Gastroesophageal sphincter (tissue), 4 donors: ENCODE measurements at regions not wholly inside any gene's neighbourhood (a gene's known extent, or its start where the extent isn't known, plus 50 kb on each side); places are given as distances from the start of the nearest gene placed in this dataset.

Experiments used
- ATAC-seq: fragments of 150-250 bp; one replicate; pipeline ENCODE4 v1.9.1; 2016; ENCODE audit warnings: mild to moderate bottlenecking, moderate library complexity
- H3K27ac ChIP-seq, 4 donors: fragments of 200-600 bp; sonication (generic) in 3 of 4; 1 replicate in 3 of 4; 2 replicates in 1 of 4; pipeline ENCODE4 v1.5.1; 2016 to 2019
- H3K27me3 ChIP-seq: fragments of 200-600 bp; sonication (generic); one replicate; pipeline ENCODE4 v1.5.1; 2019
- H3K36me3 ChIP-seq, 2 donors: fragments of 200-600 bp; sonication (generic); one replicate each; pipeline ENCODE4 v1.5.1; 2019; ENCODE audit warnings: control low read depth in 1 of 2
- H3K4me1 ChIP-seq, 3 donors: fragments of 200-600 bp; sonication (generic); 1 replicate in 2 of 3; 2 replicates in 1 of 3; pipeline ENCODE4 v1.5.1; 2016 to 2019; ENCODE audit warnings: control low read depth in 2 of 3
- H3K4me3 ChIP-seq, 2 donors: fragments of 200-600 bp; sonication (generic); one replicate each; pipeline ENCODE4 v1.5.1; 2019; ENCODE audit warnings: mild to moderate bottlenecking in 1 of 2, moderate library complexity in 1 of 2
- H3K9me3 ChIP-seq, 3 donors: fragments of 200-600 bp; sonication (generic); one replicate each; pipeline ENCODE4 v1.5.1; 2017 to 2019; ENCODE audit warnings: control low read depth in 2 of 3
- EP300 ChIP-seq: sonication (generic); formaldehyde crosslinking; IDR thresholded peaks from one replicate; pipeline ENCODE4 v1.6.1; 2017; ENCODE audit warnings: antibody characterized with exemption, mild to moderate bottlenecking
- POLR2A ChIP-seq, 2 donors: fragments of 450-650 bp; IDR thresholded peaks; one replicate each; pipeline ENCODE4 v1.6.1; 2017; ENCODE audit warnings: antibody characterized with exemption in 2 of 2, mild to moderate bottlenecking in 2 of 2, moderate library complexity in 1 of 2
- POLR2AphosphoS5 ChIP-seq: sonication (generic); formaldehyde crosslinking; IDR thresholded peaks from one replicate; pipeline ENCODE4 v1.6.1; 2017; ENCODE audit warnings: antibody characterized with exemption
- WGBS, 2 donors: methylation state at CpG; one replicate each; pipeline ENCODE4 v1.1.5; 2018; ENCODE audit warnings: low coverage in 1 of 2; 5-methylcytosine and 5-hydroxymethylcytosine counted together
- TF ChIP-seq, protein P1 (sequence below), 4 experiments: fragments of 200-600 bp in 2 of 4; fragments of 450-650 bp in 2 of 4; sonication (generic) in 1 of 4; IDR thresholded peaks; one replicate each; pipeline ENCODE4 v1.5.1; 2017 to 2019; ENCODE audit warnings: antibody characterized with exemption in 4 of 4, mild to moderate bottlenecking in 2 of 4, moderate library complexity in 2 of 4

DNA sequence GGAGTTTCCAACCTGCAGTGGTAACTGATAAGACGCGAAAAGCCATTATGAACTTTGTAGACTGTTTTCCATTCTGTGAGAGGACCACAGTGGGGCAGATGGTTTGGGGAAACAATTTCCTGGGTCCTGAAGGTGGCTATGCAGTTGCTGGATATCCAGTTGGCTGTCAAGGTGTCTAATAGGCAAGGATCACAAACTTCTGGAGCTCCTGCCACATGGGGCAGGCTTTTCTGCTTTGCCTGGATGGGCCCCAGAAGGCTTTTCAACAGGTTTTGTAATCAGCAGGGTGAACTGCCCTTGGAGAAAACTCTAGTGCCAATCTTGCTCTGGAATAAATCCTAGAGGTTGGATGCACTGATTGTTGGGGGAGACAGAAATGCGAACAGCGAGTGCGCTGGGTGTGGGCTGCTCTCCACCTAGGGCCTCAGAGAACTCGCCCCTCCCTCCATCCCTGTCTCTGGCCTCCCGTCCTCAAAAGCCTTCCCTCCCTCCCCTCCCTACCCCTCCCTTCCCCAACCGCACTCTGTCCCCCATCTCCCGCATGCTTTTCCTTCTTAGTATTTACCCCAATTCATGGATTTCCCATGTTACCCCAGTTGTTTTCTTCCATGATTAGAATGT is 210.3 kb upstream of the USP24 start:
- ATAC-seq, result no peak
- TF ChIP-seq, protein P1, sequence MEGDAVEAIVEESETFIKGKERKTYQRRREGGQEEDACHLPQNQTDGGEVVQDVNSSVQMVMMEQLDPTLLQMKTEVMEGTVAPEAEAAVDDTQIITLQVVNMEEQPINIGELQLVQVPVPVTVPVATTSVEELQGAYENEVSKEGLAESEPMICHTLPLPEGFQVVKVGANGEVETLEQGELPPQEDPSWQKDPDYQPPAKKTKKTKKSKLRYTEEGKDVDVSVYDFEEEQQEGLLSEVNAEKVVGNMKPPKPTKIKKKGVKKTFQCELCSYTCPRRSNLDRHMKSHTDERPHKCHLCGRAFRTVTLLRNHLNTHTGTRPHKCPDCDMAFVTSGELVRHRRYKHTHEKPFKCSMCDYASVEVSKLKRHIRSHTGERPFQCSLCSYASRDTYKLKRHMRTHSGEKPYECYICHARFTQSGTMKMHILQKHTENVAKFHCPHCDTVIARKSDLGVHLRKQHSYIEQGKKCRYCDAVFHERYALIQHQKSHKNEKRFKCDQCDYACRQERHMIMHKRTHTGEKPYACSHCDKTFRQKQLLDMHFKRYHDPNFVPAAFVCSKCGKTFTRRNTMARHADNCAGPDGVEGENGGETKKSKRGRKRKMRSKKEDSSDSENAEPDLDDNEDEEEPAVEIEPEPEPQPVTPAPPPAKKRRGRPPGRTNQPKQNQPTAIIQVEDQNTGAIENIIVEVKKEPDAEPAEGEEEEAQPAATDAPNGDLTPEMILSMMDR (IDR thresholded peaks at IDR 0.05), result no peak
- TF ChIP-seq EP300 (no peak), POLR2AphosphoS5 (no peak), POLR2A (IDR thresholded peaks at IDR 0.05) (no peak)
- Histone ChIP-seq H3K36me3 (no peaks in the 10 kb centered on the region), H3K4me1 (peaks cover 0 to 39% (median 8%) of the 10 kb centered on the region in 3 donors), H3K27me3 (no peaks in the 10 kb centered on the region), H3K27ac (no peak overlapping the region), H3K9me3 (peaks cover 0 to 10% (median 0%) of the 10 kb centered on the region in 3 donors), H3K4me3 (no peak overlapping the region)
- WGBS, 2 donors, result 93 to 95% methylated on average over 3 to 6 of the region's 9 CpGs

DNA sequence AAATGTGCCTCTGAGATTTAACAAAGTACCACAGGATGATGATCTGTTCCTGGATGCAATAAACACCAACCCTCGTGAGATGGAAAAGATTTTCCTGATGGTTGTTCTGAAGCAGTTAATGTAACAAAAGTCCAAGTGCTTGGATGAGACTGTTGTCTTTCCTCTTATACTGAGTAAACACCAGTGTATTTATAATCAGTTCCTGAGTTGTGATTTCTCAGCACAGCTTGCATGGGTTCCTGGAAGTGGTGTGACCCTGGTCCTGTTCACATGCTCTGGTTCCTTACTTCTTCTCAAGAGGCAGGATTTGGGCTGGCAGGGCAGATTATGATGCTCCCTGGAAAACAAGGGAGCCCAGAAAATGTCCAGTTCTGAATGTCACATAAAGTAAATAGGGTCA is 208.2 kb upstream of the USP24 start:
- TF ChIP-seq, protein P1 (IDR thresholded peaks at IDR 0.05), result no peak
- TF ChIP-seq POLR2AphosphoS5, result no peak
- no peak for TF ChIP-seq POLR2A (IDR thresholded peaks at IDR 0.05)
- TF ChIP-seq EP300, result no peak
- no peak for ATAC-seq
- Histone ChIP-seq H3K4me1 (peaks cover 0 to 23% (median under 1%) of the 10 kb centered on the region in 3 donors), H3K36me3 (no peaks in the 10 kb centered on the region), H3K27ac (no peak overlapping the region), H3K9me3 (peaks cover 0 to 10% (median 0%) of the 10 kb centered on the region in 3 donors), H3K4me3 (no peak overlapping the region), H3K27me3 (no peaks in the 10 kb centered on the region)
- 64 to 80% methylated on average over 1 of the region's 1 CpG for WGBS, 2 donors

DNA sequence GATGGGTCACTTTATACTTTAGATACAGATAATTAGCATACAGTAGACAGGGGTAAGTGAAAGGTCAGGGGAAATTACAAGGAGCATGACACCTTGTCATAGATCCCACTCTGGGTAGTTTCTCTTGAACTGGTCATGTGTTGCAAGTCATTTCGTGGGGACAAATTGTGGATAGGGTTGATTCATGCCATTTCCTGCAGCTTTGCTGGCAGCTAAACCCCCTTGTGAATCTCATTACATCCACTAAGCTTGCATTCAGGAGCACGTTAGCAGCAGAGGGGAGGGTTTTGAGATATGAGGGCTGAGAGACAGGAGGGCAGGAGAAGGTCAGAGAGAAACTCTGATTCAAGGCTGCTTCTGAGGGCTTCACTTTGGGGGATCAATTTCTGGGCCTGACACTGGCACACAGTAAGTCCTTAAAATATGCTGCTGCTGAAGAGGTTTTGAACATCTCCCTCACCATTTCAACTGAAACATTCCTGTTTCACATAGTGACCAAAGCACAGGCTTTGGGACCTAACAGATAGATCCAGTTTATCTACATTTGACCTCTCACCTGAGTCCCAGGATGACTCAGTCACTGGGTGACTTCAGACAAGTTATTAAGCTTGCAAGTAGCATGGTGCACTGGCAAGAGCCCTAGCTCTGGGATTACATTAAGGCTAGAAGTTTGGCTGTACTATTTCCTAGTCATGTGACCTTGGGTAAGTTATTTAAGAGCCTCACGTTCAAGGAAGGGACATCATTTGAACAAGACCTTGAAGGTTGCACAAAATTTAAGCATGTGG is 206.0 kb upstream of the USP24 start:
- Histone ChIP-seq H3K4me1 (peaks cover 0 to 3% (median 0%) of the 10 kb centered on the region in 3 donors), H3K36me3 (no peaks in the 10 kb centered on the region), H3K4me3 (no peak overlapping the region), H3K9me3 (peaks cover 0 to 10% (median 0%) of the 10 kb centered on the region in 3 donors), H3K27me3 (no peaks in the 10 kb centered on the region), H3K27ac (no peak overlapping the region)
- ATAC-seq, result no peak
- TF ChIP-seq, protein P1 (IDR thresholded peaks at IDR 0.05), result no peak
- TF ChIP-seq POLR2A (IDR thresholded peaks at IDR 0.05), result no peak
- TF ChIP-seq EP300, result no peak
- no peak for TF ChIP-seq POLR2AphosphoS5
- 63 to 70% methylated on average over 3 of the region's 3 CpGs for WGBS, 2 donors

DNA sequence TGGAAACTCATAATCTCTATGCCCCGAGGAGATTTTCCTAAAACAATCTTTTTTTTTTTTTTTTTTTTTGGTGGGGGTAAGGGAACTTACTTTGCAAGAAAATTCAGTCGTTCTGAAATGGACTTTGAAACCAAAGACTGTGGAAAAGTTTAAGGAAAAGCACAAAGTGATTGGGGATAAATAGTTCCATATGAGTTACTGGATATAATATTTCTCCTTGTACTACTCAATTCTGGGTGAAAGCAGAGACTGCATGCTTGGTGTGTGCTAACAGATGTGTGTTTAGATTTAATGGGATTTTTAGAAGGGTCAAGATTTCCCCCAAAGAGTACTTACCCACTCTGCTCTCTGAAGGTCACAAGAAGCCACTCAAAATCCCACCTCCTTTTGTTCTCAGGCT is 204.9 kb upstream of the USP24 start:
- Histone ChIP-seq H3K4me1 (no peaks in the 10 kb centered on the region), H3K9me3 (peaks cover 0 to 16% (median 0%) of the 10 kb centered on the region in 3 donors), H3K36me3 (no peaks in the 10 kb centered on the region), H3K27me3 (no peaks in the 10 kb centered on the region), H3K4me3 (no peak overlapping the region), H3K27ac (no peak overlapping the region)
- no peak for ATAC-seq
- 56 to 86% methylated on average over 2 of the region's 2 CpGs for WGBS, 2 donors
- TF ChIP-seq POLR2A (IDR thresholded peaks at IDR 0.05), result no peak
- no peak for TF ChIP-seq EP300
- TF ChIP-seq, protein P1 (IDR thresholded peaks at IDR 0.05), result no peak
- no peak for TF ChIP-seq POLR2AphosphoS5
